ENCODE measurements at regions not wholly inside any gene's neighbourhood (a gene's known extent, or its start where the extent isn't known, plus 50 kb on each side); places are given as distances from the start of the nearest gene placed in this dataset.

DNA sequence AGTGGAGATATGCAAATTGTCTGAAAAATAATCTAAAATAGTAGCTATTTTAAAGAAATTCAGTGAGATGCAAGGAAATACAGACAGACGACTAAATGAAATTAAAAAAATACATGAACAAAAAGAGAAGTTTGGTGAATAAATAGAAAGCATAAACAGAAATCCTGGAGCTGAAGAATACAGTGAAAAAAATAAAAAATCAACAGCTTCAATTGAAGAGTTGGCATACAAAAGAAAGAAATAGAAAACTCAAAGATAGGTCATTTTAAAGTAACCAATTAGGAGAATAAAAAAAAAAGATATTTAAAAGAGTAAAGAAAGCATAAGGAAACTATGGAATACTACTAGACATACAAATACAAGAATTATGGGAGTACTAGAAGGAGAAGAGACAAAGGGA lies 2191.5 kb upstream of the PCDH20 start:
- DNase-seq (ENCODE audit: low read depth, low spot score) (no peak), FAIRE-seq (no peak)
- no TSS peak for BruUV-seq (replicated peaks)
- no peaks in the 10 kb centered on the region for H3K9me3 ChIP-seq (replicated peaks; ENCODE audit: control insufficient read depth, insufficient read depth, low read length)
- no peaks in the 10 kb centered on the region for H4K20me1 ChIP-seq (replicated peaks; ENCODE audit: control insufficient read depth, extremely low read depth, insufficient read depth, low read length)
- POLR2A ChIA-PET, result no interaction called here
- H3K4me3 ChIP-seq (replicated peaks in 1 of 3; ENCODE audit: insufficient read depth in 1 of 3, low read depth in 1 of 3, low read length in 3 of 3), result no peak overlapping the region
- intact Hi-C loops (cut with micrococcal nuclease) (no loop called here), dilution Hi-C loops (cut with MboI; ENCODE audit: extremely low pct_ligation_motif_present, low sequenced_read_pairs) (no loop called here)
- no peak overlapping the region for H3K27ac ChIP-seq (ENCODE audit: insufficient read depth, low read depth, low read length)
- H3K9ac ChIP-seq (replicated peaks; ENCODE audit: extremely low read depth, insufficient read depth, low read length), result no peak overlapping the region
- TF ChIP-seq POLR2AphosphoS5 (IDR thresholded peaks at IDR 0.05; ENCODE audit: insufficient read depth, low read depth, low read length) (no peak), JUN (IDR thresholded peaks at IDR 0.05; ENCODE audit: borderline replicate concordance, insufficient read depth, insufficient read length, low read depth) (no peak), GATA2 (IDR thresholded peaks at IDR 0.05; ENCODE audit: insufficient read depth, insufficient read length, low read depth, low read length) (no peak), MYC (IDR thresholded peaks at IDR 0.05; ENCODE audit: low read depth, low read length) (no peak), EZH2 (IDR thresholded peaks at IDR 0.05; ENCODE audit: borderline replicate concordance, low read depth, low read length, severe bottlenecking) (no peak), FOS (IDR thresholded peaks at IDR 0.05; ENCODE audit: borderline replicate concordance, insufficient read depth, low read length) (no peak), POLR2A (IDR thresholded peaks at IDR 0.05; ENCODE audit: low read depth, low read length) (no peak)
- TF ChIP-seq, protein P1, sequence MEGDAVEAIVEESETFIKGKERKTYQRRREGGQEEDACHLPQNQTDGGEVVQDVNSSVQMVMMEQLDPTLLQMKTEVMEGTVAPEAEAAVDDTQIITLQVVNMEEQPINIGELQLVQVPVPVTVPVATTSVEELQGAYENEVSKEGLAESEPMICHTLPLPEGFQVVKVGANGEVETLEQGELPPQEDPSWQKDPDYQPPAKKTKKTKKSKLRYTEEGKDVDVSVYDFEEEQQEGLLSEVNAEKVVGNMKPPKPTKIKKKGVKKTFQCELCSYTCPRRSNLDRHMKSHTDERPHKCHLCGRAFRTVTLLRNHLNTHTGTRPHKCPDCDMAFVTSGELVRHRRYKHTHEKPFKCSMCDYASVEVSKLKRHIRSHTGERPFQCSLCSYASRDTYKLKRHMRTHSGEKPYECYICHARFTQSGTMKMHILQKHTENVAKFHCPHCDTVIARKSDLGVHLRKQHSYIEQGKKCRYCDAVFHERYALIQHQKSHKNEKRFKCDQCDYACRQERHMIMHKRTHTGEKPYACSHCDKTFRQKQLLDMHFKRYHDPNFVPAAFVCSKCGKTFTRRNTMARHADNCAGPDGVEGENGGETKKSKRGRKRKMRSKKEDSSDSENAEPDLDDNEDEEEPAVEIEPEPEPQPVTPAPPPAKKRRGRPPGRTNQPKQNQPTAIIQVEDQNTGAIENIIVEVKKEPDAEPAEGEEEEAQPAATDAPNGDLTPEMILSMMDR (IDR thresholded peaks at IDR 0.05; ENCODE audit: extremely low read depth in 1 of 2, insufficient read depth in 1 of 2, low read depth in 1 of 2, low read length in 2 of 2), result no peak
- TF ChIP-seq, protein P2, sequence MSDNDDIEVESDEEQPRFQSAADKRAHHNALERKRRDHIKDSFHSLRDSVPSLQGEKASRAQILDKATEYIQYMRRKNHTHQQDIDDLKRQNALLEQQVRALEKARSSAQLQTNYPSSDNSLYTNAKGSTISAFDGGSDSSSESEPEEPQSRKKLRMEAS (IDR thresholded peaks at IDR 0.05; ENCODE audit: insufficient read depth, insufficient read length), result no peak
- no peaks in the 10 kb centered on the region for H3K36me3 ChIP-seq (ENCODE audit: control insufficient read depth in 2 of 2, extremely low read depth in 1 of 2, insufficient read depth in 2 of 2, low read length in 2 of 2)
- H3K79me2 ChIP-seq (ENCODE audit: control insufficient read depth, insufficient read depth, low read length), result no peaks in the 10 kb centered on the region
- H2AFZ ChIP-seq (ENCODE audit: low read depth, low read length), result no peak overlapping the region
- no peaks in the 10 kb centered on the region for H3K9me1 ChIP-seq (replicated peaks; ENCODE audit: control insufficient read depth, extremely low read depth, insufficient read depth, low read length)
- H3K4me2 ChIP-seq (ENCODE audit: insufficient read depth, low read length), result no peak overlapping the region
- no peaks in the 10 kb centered on the region for H3K4me1 ChIP-seq (ENCODE audit: control insufficient read depth, extremely low read depth, insufficient read depth, low read length)
- no peaks in the 10 kb centered on the region for H3K27me3 ChIP-seq (ENCODE audit: control insufficient read depth in 2 of 2, insufficient read depth in 2 of 2, low read length in 2 of 2)
- CTCF ChIA-PET, result no interaction called here

Data from endothelial cell of umbilical vein (primary cell).